HG02610 (cell line): ENCODE measurements at regions not wholly inside any gene's neighbourhood (a gene's known extent, or its start where the extent isn't known, plus 50 kb on each side); places are given as distances from the start of the nearest gene placed in this dataset.
"Not testable (repeated sequence)": the region's sequence is repeated elsewhere in the genome, so short reads cannot be mapped to it uniquely, and the experiment has no call there.

Experiments used
- ATAC-seq: cut with Tn5 transposase; IDR thresholded peaks from one replicate; pipeline ENCODE4 v1.9.1; 2021; ENCODE audit warnings: mild to moderate bottlenecking, moderate library complexity; ENCODE audit not compliant: unreplicated experiment

- ATAC-seq: no peak
Measured at GRCh38 chrX:46178763-46179162, 366.5 kb downstream of the ZNF674 start.

DNA sequence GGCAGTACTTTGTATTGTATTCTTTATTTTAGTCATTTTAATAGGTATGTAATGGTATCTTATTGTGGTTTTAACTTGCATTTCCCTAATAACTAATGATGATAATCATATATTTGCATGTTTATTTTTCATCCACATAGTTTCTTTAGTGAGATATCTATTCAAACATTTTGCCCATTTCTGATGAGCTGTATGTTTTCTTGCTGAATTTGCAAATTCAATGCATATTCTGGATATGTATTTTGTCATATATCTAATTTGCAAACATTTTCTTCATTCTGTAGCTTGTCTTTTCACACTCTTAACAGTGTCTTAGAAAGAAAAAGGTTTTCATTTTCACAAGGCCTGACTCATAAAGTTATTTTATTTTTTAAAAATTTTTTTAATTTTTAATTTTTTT lies 372.1 kb downstream of the ZNF674 start:
- ATAC-seq: no peak

DNA sequence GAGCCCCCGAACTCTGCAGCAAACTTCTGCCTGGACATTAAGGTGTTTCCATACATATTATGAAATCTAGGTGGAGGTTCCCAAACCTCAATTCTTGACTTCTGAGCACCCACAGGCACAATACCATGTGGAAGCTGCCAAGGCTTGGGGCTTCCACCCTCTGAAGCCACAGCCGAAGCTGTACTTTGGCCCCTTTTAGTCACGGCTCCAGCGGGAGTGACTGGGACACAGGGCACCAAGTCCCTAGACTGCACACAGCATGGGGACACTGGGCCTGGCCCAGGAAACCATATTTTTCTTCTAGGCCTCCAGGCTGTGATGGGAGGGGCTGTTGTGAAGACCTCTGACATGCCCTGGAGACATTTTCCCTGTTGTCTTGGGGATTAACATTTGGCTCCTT lies 373.8 kb downstream of the ZNF674 start:
- ATAC-seq: not testable (repeated sequence)

GRCh38 chrX:46169808-46170207 lies 375.4 kb downstream of the ZNF674 start:
- no peak for ATAC-seq

GRCh38 chrX:46168254-46168653 lies 377.0 kb downstream of the ZNF674 start:
- ATAC-seq: no peak

- no peak for ATAC-seq
Measured at GRCh38 chrX:46165866-46166265, 379.4 kb downstream of the ZNF674 start.

DNA sequence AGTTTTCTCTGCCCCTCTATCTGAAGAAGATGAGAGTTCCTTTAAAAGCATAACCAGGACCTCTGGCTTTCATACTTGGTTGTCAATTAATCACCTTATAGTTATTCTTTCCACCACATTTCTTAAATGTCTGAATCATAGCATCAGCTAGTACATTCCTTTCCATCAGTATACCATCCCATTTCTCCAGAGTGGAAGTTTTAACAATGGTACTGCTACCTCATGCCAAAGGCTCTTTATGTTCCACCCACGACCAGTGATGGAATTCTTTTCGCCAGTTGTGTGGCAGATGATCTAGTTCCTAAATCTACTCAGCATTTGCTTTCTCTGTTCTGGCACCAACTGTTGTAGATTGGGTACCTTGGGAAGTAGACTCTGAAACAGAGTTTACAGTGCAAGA lies 379.8 kb downstream of the ZNF674 start:
- ATAC-seq: no peak

DNA sequence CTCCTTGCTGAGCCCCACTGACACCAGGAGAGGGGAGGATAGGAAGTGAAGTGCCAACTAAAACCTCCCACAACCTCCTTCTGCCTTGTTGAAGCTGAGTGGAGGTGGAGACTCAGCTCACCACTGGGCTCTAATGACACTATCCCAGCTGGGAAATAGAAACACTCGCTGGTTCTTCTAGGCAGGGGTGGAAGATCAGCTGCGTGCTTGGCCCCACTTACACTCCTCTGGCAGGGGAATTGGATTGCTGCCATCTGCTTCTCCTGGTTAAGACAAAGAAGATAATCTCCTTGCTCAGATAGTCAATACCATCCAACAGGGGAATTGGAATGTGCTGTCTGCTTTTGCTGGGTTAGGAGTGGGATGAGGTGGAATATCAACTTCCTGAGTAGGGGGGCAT lies 392.5 kb downstream of the ZNF674 start:
- no peak for ATAC-seq

- ATAC-seq: not testable (repeated sequence)
Measured at GRCh38 chrX:46151332-46151731, 393.9 kb downstream of the ZNF674 start.

DNA sequence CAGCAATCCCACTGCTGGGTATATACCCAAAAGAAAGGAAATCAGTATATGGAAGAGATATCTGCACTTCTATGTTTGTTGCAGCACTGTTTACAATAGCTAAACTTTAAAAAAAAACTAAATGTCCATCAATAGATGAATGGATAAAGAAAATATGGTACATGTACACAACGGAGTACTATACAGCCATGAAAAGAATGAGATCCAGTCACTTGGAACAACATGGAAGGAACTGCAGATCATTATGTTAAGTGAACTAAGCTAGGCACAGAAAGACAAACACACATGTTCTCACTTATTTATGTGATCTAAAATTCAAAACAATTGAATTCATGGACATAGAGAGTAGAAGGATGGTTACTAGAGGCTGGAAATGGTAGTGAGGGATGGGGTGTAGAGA lies 400.7 kb downstream of the ZNF674 start:
- ATAC-seq: no peak

- ATAC-seq: no peak
Measured at GRCh38 chrX:46140272-46140671, 404.9 kb downstream of the ZNF674 start.

- ATAC-seq: no peak
Measured at GRCh38 chrX:46130247-46130646, 415.0 kb downstream of the ZNF674 start.

DNA sequence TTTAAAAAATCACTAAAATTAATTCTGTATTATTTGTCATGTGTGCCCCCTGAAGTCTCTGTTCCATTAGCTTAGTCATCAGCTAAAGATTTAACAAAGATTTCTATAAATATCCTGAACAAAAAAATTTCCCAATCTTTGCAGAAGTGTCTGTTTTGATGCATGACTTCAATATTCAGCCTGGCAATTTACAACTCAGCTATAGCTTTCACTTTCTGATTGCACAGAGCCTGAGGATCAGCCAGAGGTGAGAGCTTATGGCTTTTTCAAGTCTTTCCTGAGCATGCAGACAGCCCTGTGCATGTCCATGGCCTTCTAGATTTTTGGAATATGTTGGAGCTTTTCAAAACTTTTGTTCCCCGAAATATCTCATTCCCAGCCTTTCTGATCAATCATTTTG lies 420.1 kb downstream of the ZNF674 start:
- ATAC-seq: no peak

DNA sequence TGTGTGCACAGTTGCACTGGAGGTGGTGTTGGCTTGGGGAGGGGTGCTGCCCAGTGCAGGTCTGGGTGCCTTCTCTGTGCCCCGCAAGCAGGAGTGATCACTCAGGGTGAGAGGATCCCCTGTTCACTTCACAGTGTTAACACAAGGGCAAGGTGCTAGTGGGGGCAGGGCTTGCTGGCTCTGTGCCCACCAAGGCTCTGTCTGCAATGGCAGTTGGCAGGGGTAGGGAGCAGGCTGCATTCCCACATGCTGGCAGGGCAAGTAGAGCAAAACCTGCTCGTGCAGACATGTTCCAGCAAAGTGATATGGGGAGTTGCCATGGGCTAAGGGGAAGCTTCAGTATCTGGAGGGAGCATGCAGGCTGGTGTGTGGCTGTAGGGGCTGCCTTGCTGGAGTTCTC lies 428.0 kb downstream of the ZNF674 start:
- ATAC-seq: no peak

DNA sequence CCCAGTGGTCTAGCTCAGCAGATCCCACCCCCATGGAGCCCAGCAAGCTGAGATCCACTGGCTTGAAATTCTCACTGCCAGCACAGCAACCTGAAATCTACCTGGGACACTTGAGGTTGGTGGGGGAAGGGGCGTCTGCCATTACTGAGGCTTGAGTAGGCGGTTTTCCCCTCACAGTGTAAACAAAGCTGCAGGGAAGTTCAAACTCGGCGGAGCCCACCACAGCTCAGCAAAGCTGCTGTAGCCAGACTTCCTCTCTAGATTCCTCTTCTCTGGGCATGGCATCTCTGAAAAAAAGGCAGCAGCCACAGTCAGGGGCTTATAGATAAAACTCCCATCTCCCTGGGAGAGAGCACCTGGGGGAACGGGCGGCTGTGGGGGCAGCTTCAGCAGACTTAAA lies 457.9 kb downstream of the ZNF674 start:
- not testable (repeated sequence) for ATAC-seq

DNA sequence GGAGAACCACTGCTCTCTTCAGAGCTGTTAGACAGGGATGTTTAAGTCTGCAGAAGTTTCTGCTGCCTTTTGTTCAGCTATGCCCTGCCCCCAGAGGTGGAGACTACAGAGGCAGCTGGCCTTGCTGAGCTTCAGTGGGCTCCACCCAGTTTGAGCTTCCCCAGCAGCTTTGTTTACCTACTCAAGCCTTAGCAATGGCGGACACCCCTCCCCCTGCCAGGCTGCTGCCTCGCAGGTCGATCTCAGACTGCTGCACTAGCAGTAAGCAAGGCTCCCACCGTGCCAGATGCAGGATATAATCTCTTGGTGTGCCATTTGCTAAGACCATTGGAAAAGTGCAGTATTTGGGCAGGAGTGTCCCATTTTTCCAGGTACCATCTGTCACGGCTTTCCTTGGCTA lies 465.1 kb downstream of the ZNF674 start:
- not testable (repeated sequence) for ATAC-seq

GRCh38 chrX:46072791-46073190 lies 472.4 kb downstream of the ZNF674 start:
- ATAC-seq: no peak

- ATAC-seq: no peak
Measured at GRCh38 chrX:46072372-46072771, 472.8 kb downstream of the ZNF674 start.

DNA sequence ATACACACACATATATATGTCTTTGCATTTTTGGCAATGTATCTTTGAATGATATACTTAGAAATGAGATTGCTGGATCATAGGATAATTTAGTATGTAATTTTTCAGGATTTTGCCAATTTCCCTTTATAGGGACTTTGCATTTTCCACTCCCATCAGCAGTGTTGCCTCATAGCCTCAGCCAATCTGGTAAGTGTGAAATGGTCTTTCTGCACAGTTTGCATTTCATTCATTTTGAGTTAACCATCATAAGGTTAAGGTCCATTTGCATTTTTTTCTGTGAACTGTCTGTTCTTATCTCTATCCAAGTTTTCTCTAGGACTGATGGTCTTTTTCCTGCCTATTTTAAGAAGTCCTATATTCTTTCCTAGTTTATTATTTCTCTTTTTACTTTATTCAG lies 474.8 kb downstream of the ZNF674 start:
- ATAC-seq: no peak

DNA sequence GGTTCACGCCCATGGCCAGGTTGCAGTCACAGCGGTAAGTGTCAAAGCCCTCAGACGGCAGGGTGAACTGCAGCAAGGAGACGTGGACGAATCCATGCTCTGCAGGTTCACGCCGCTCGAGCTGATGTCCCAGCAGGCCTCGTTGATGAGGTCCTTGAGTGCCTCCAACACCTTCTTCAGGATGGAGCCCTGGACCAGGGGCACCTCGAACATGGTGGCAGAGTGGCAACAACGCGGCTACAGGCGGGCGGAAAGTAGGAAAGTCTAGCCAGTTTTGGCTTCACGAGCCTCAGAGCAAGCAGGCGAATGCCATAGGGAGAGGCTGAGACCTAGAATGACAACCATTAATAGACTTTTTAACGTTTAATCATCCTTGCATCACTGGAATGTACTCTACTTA lies 485.9 kb downstream of the ZNF674 start:
- ATAC-seq: no peak

GRCh38 chrX:46044486-46044885 lies 500.7 kb downstream of the ZNF674 start:
- ATAC-seq: no peak

DNA sequence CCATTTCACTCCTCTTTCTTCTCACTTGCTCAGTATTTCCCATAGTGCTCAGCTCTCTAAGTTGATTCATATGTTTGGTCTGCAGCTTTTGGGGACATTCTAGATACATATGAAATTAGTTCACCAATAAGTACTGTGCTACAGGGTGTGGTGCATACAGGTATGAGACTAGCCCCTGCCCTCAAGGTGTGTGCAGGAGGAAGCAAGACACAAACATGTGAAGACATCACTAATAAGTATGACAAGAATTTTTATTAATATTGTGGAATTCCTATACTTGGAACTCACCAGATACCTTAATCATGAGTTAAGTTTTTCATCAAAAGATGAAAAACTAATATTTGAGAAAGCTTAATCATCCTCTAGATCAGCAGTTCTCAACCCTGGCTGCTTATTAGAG lies 505.2 kb downstream of the ZNF674 start:
- ATAC-seq: no peak

DNA sequence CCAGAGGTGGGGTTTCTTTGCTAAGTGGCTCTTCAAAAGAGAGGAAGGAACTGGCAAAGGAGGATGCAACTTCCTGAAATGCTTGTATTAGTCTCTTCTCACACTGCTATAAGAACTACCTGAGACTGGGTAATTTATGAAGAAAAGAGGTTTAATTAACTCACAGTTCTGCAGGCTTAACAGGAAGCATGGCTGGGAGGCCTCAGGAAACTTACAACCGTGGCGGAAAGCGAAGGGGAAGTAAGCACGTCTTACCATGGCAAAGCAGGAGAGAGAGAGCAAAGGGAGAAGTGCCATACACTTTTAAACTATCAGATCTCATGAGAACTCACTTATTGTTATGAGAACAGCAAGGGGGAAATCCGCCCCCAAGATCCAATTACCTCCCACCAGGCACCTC lies 505.7 kb downstream of the ZNF674 start:
- ATAC-seq: no peak

DNA sequence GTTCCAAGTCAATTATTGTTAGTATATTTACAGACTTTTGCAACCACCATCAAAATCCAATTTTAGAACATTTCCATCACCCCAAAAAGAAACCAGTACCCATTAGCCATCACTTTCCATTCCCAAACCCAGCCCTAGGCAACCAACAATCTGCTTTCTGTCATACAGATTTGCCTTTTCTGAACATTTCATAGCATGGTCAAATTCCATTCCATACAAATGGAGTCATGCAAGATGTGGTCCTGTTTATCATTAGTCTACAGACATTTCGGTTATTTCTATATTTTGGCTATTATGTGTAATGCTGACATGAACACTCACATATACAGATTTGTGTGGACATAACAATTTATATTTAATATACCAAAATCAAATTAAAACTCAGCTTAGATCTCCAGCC lies 508.7 kb downstream of the ZNF674 start:
- no peak for ATAC-seq
